ENCODE measurements at regions not wholly inside any gene's neighbourhood (a gene's known extent, or its start where the extent isn't known, plus 50 kb on each side); places are given as distances from the start of the nearest gene placed in this dataset.
A peak's percentile ranks its signal among the peaks of the same experiment; 100 is the strongest.
"Not testable (repeated sequence)": the region's sequence is repeated elsewhere in the genome, so short reads cannot be mapped to it uniquely, and the experiment has no call there.

- no peak for DNase-seq
These were observed 122.2 kb upstream of the GMNC start for GRCh38 chr3:190984502-190985244.

GRCh38 chr3:190983875-190984274, 121.4 kb upstream of the GMNC start:
- no peak for DNase-seq

- no peak for DNase-seq
These were observed 111.3 kb upstream of the GMNC start for GRCh38 chr3:190973771-190974170.

GRCh38 chr3:190972840-190973270, 110.4 kb upstream of the GMNC start:
- no peak for DNase-seq

GRCh38 chr3:190972196-190972595, 109.7 kb upstream of the GMNC start:
- DNase-seq = no peak

GRCh38 chr3:190970560-190970959, 108.1 kb upstream of the GMNC start:
- DNase-seq = no peak

- DNase-seq = no peak
These were observed 106.1 kb upstream of the GMNC start for GRCh38 chr3:190968616-190969015.

GRCh38 chr3:190964931-190965330, 102.4 kb upstream of the GMNC start:
- DNase-seq = not testable (repeated sequence)

- no peak for DNase-seq
These were observed 96.6 kb upstream of the GMNC start for GRCh38 chr3:190959077-190959476.

- DNase-seq = peak; percentile 25
These were observed 79.3 kb upstream of the GMNC start for GRCh38 chr3:190941694-190942260.

GRCh38 chr3:190934616-190935015, 72.1 kb upstream of the GMNC start:
- DNase-seq = not testable (repeated sequence)

- no peak for DNase-seq
These were observed 64.1 kb upstream of the GMNC start for GRCh38 chr3:190926619-190927018.

- no peak for DNase-seq
These were observed 50.2 kb upstream of the GMNC start for GRCh38 chr3:190912736-190913135.
